RPMI7951 (cell line): ENCODE measurements at regions not wholly inside any gene's neighbourhood (a gene's known extent, or its start where the extent isn't known, plus 50 kb on each side); places are given as distances from the start of the nearest gene placed in this dataset.
"Not testable (repeated sequence)": the region's sequence is repeated elsewhere in the genome, so short reads cannot be mapped to it uniquely, and the experiment has no call there.

Experiments used
- DNase-seq: peaks from one replicate; pipeline ENCODE4 v3.0.0-alpha.2; 2012; ENCODE audit warnings: low read depth

GRCh38 chr21:34219334-34220060 lies 144.3 kb upstream of the KCNE2 start:
- DNase-seq, result no peak

- no peak for DNase-seq
These were observed 143.1 kb upstream of the KCNE2 start for GRCh38 chr21:34220556-34221195.

GRCh38 chr21:34221331-34222030 lies 142.3 kb upstream of the KCNE2 start:
- DNase-seq, result no peak

- DNase-seq, result no peak
These were observed 141.8 kb upstream of the KCNE2 start for GRCh38 chr21:34222031-34222335.

GRCh38 chr21:34223376-34223775 lies 140.4 kb upstream of the KCNE2 start:
- DNase-seq, result no peak

GRCh38 chr21:34227386-34227852 lies 136.4 kb upstream of the KCNE2 start:
- peak; percentile 23 for DNase-seq

GRCh38 chr21:34228792-34229191 lies 135.0 kb upstream of the KCNE2 start:
- DNase-seq, result no peak

- no peak for DNase-seq
These were observed 134.5 kb upstream of the KCNE2 start for GRCh38 chr21:34229353-34229752.

GRCh38 chr21:34233741-34234140 lies 130.1 kb upstream of the KCNE2 start:
- not testable (repeated sequence) for DNase-seq

- no peak for DNase-seq
These were observed 128.3 kb upstream of the KCNE2 start for GRCh38 chr21:34235514-34235913.

- no peak for DNase-seq
These were observed 120.8 kb upstream of the KCNE2 start for GRCh38 chr21:34242973-34243372.

- DNase-seq, result peak; percentile 36
These were observed 120.2 kb upstream of the KCNE2 start for GRCh38 chr21:34243562-34243961.

GRCh38 chr21:34252751-34253150 lies 111.1 kb upstream of the KCNE2 start:
- no peak for DNase-seq

GRCh38 chr21:34255073-34255472 lies 108.7 kb upstream of the KCNE2 start:
- no peak for DNase-seq

GRCh38 chr21:34260277-34261008 lies 103.4 kb upstream of the KCNE2 start:
- DNase-seq, result no peak

GRCh38 chr21:34261841-34262468 lies 101.9 kb upstream of the KCNE2 start:
- no peak for DNase-seq

- no peak for DNase-seq
These were observed 101.3 kb upstream of the KCNE2 start for GRCh38 chr21:34262469-34262845.

- no peak for DNase-seq
These were observed 100.2 kb upstream of the KCNE2 start for GRCh38 chr21:34263629-34264028.

- DNase-seq, result no peak
These were observed 97.5 kb upstream of the KCNE2 start for GRCh38 chr21:34266351-34266750.

GRCh38 chr21:34268493-34268892 lies 95.3 kb upstream of the KCNE2 start:
- DNase-seq, result no peak

GRCh38 chr21:34270411-34270810 lies 93.4 kb upstream of the KCNE2 start:
- no peak for DNase-seq
